ENCODE measurements at regions not wholly inside any gene's neighbourhood (a gene's known extent, or its start where the extent isn't known, plus 50 kb on each side); places are given as distances from the start of the nearest gene placed in this dataset.

- TF ChIP-seq CTCF (conservative IDR thresholded peaks at IDR 0.05; ENCODE audit: low read depth, low read length) = no peak
- no peak for TF ChIP-seq EZH2 (IDR thresholded peaks at IDR 0.05; ENCODE audit: borderline replicate concordance, low read depth, low read length, poor library complexity, severe bottlenecking)
Observed at GRCh38 chr22:45065726-45066125, 55.9 kb upstream of the PHF21B start.

Data from A673 (cell line).